GM23338 (cell line): ENCODE measurements at regions not wholly inside any gene's neighbourhood (a gene's known extent, or its start where the extent isn't known, plus 50 kb on each side); places are given as distances from the start of the nearest gene placed in this dataset.

ENCODE experiments used
- ATAC-seq: fragments of 200-7000 bp; cut with Tn5 transposase; 3 replicates; pipeline ENCODE4 v1.9.1; 2020
- DNase-seq: peaks from one replicate; pipeline ENCODE4 v3.0.0-alpha.2; 2015; ENCODE audit warnings: low spot score
- H2AFZ ChIP-seq: fragments of 200-600 bp; sonication (generic); 2 replicates; pipeline ENCODE4 v1.8.0; 2016; ENCODE audit warnings: antibody characterized with exemption, mild to moderate bottlenecking, moderate library complexity
- H3F3A ChIP-seq: fragments of 200-600 bp; sonication (generic); replicated peaks from 2 replicates; pipeline ENCODE4 v1.8.0; 2017; ENCODE audit warnings: antibody characterized with exemption, mixed run types, low read depth
- H3K27ac ChIP-seq: fragments of 200-600 bp; sonication (generic); 2 replicates; pipeline ENCODE4 v1.6.1; 2016; ENCODE audit warnings: low read depth
- H3K27me3 ChIP-seq: fragments of 200-600 bp; sonication (generic); 2 replicates; pipeline ENCODE4 v1.8.0; 2016; ENCODE audit warnings: mild to moderate bottlenecking, mixed run types, moderate library complexity; ENCODE audit not compliant: insufficient read depth
- H3K36me3 ChIP-seq: fragments of 200-600 bp; sonication (generic); 2 replicates; pipeline ENCODE4 v1.8.0; 2016; ENCODE audit warnings: mild to moderate bottlenecking; ENCODE audit not compliant: insufficient read depth
- H3K4me1 ChIP-seq: fragments of 200-600 bp; sonication (generic); 2 replicates; pipeline ENCODE4 v1.8.0; 2016; ENCODE audit warnings: mild to moderate bottlenecking, moderate library complexity; ENCODE audit not compliant: insufficient read depth
- H3K4me2 ChIP-seq: fragments of 200-600 bp; sonication (generic); 2 replicates; pipeline ENCODE4 v1.7.1; 2017; ENCODE audit warnings: mixed run types
- H3K4me3 ChIP-seq: fragments of 200-600 bp; sonication (generic); 2 replicates; pipeline ENCODE4 v1.6.1; 2016; ENCODE audit warnings: mixed run types
- H3K79me2 ChIP-seq: fragments of 200-600 bp; sonication (generic); replicated peaks from 2 replicates; pipeline ENCODE4 v1.8.0; 2017; ENCODE audit warnings: mild to moderate bottlenecking; ENCODE audit not compliant: insufficient read depth
- H3K9me2 ChIP-seq: fragments of 200-600 bp; sonication (generic); 2 replicates; pipeline ENCODE4 v1.8.0; 2017; ENCODE audit not compliant: insufficient read depth
- H4K20me1 ChIP-seq: fragments of 200-600 bp; sonication (generic); replicated peaks from 2 replicates; pipeline ENCODE4 v1.8.0; 2017; ENCODE audit warnings: mild to moderate bottlenecking; ENCODE audit not compliant: insufficient read depth
- H3K27ac Mint-ChIP-seq: 2 replicates; pipeline ENCODE4 v1.8.0; 2020; ENCODE audit warnings: inconsistent platforms, mild to moderate bottlenecking, moderate library complexity, mixed read lengths
- H3K27me3 Mint-ChIP-seq: 3 replicates; pipeline ENCODE4 v1.8.0; 2022; ENCODE audit warnings: low read depth, mild to moderate bottlenecking, moderate library complexity, mixed read lengths, inconsistent platforms; ENCODE audit not compliant: insufficient read depth, poor library complexity
- H3K36me3 Mint-ChIP-seq: 3 replicates; pipeline ENCODE4 v1.8.0; 2021; ENCODE audit warnings: low read depth, mild to moderate bottlenecking, inconsistent platforms, moderate library complexity, mixed read lengths
- H3K4me1 Mint-ChIP-seq: 3 replicates; pipeline ENCODE4 v1.8.0; 2020; ENCODE audit warnings: mild to moderate bottlenecking, inconsistent platforms, mixed read lengths
- H3K4me3 Mint-ChIP-seq: 3 replicates; pipeline ENCODE4 v1.8.0; 2021; ENCODE audit warnings: moderate library complexity, mild to moderate bottlenecking, inconsistent platforms, mixed read lengths
- H3K9me3 Mint-ChIP-seq: 3 replicates; pipeline ENCODE4 v1.8.0; 2020; ENCODE audit warnings: moderate library complexity, mild to moderate bottlenecking, inconsistent platforms, mixed read lengths
- CREB1 ChIP-seq: fragments of 250-450 bp; sonication (Bioruptor Pico); IDR thresholded peaks from 2 replicates; pipeline ENCODE4 v1.5.0; 2020; ENCODE audit warnings: low read depth, mild to moderate bottlenecking, moderate library complexity
- EZH2 ChIP-seq: fragments of 200-600 bp; sonication (generic); IDR thresholded peaks from one replicate; pipeline ENCODE4 v1.8.0; 2017; ENCODE audit warnings: antibody characterized with exemption, mild to moderate bottlenecking, low read depth; ENCODE audit not compliant: unreplicated experiment
- EZH2phosphoT487 ChIP-seq: fragments of 200-600 bp; sonication (generic); IDR thresholded peaks from one replicate; pipeline ENCODE4 v1.8.1; 2018; ENCODE audit warnings: antibody characterized with exemption; ENCODE audit not compliant: unreplicated experiment
- JUNB ChIP-seq: IDR thresholded peaks from one replicate; pipeline ENCODE4 v1.6.1; 2016; ENCODE audit warnings: antibody characterized with exemption; ENCODE audit not compliant: unreplicated experiment
- NANOG ChIP-seq: IDR thresholded peaks from 2 replicates; pipeline ENCODE4 v1.6.1; 2016; ENCODE audit warnings: antibody characterized with exemption, borderline replicate concordance
- POLR2AphosphoS5 ChIP-seq: IDR thresholded peaks from 2 replicates; pipeline ENCODE4 v1.6.1; 2016; ENCODE audit warnings: antibody characterized with exemption, low read depth
- STAT1 ChIP-seq: IDR thresholded peaks from one replicate; pipeline ENCODE4 v1.6.1; 2016; ENCODE audit warnings: antibody characterized with exemption; ENCODE audit not compliant: unreplicated experiment
- ZNF114 ChIP-seq: fragments of 250-450 bp; sonication (Bioruptor Pico); IDR thresholded peaks from 2 replicates; pipeline ENCODE4 v1.5.0; 2020; ENCODE audit warnings: mild to moderate bottlenecking, moderate library complexity
- ZNF331 ChIP-seq: fragments of 250-450 bp; sonication (Bioruptor Pico); IDR thresholded peaks from 2 replicates; pipeline ENCODE4 v1.5.0; 2020; ENCODE audit warnings: low read depth, mild to moderate bottlenecking, moderate library complexity
- ZNF462 ChIP-seq: fragments of 250-450 bp; sonication (Bioruptor Pico); IDR thresholded peaks from 2 replicates; pipeline ENCODE4 v1.5.0; 2020; ENCODE audit warnings: mild to moderate bottlenecking, moderate library complexity
- TF ChIP-seq, protein P1 (sequence below): IDR thresholded peaks from one replicate; pipeline ENCODE4 v1.6.1; 2018; ENCODE audit warnings: antibody characterized with exemption; ENCODE audit not compliant: unreplicated experiment
- TF ChIP-seq, protein P2 (sequence below): IDR thresholded peaks from 2 replicates; pipeline ENCODE4 v1.6.1; 2016; ENCODE audit warnings: antibody characterized with exemption
- TF ChIP-seq, protein P3 (sequence below), 2 experiments: fragments of 200-600 bp in 1 of 2; sonication (generic) in 1 of 2; conservative IDR thresholded peaks; 2 replicates each; pipeline versions ENCODE4 v1.5.1 to v1.6.1; 2016 to 2017; ENCODE audit warnings: antibody characterized with exemption in 2 of 2, low read depth in 2 of 2, mild to moderate bottlenecking in 2 of 2, moderate library complexity in 1 of 2

- H3K9me2 ChIP-seq, result 0 out of 2 replicates have a peak, but pooled peaks cover 11% of the 10 kb centered on the region
- no peak overlapping the region for H3K27ac ChIP-seq
- Mint-ChIP-seq H3K4me1 (peaks cover 7% of the 10 kb centered on the region; the same call in 1 of the 3 replicates), H3K4me3 (no peak overlapping the region), H3K36me3 (no peaks in the 10 kb centered on the region), H3K9me3 (no peaks in the 10 kb centered on the region), H3K27ac (no peak overlapping the region), H3K27me3 (no peaks in the 10 kb centered on the region)
- no peaks in the 10 kb centered on the region for H3K36me3 ChIP-seq
- TF ChIP-seq, protein P1, sequence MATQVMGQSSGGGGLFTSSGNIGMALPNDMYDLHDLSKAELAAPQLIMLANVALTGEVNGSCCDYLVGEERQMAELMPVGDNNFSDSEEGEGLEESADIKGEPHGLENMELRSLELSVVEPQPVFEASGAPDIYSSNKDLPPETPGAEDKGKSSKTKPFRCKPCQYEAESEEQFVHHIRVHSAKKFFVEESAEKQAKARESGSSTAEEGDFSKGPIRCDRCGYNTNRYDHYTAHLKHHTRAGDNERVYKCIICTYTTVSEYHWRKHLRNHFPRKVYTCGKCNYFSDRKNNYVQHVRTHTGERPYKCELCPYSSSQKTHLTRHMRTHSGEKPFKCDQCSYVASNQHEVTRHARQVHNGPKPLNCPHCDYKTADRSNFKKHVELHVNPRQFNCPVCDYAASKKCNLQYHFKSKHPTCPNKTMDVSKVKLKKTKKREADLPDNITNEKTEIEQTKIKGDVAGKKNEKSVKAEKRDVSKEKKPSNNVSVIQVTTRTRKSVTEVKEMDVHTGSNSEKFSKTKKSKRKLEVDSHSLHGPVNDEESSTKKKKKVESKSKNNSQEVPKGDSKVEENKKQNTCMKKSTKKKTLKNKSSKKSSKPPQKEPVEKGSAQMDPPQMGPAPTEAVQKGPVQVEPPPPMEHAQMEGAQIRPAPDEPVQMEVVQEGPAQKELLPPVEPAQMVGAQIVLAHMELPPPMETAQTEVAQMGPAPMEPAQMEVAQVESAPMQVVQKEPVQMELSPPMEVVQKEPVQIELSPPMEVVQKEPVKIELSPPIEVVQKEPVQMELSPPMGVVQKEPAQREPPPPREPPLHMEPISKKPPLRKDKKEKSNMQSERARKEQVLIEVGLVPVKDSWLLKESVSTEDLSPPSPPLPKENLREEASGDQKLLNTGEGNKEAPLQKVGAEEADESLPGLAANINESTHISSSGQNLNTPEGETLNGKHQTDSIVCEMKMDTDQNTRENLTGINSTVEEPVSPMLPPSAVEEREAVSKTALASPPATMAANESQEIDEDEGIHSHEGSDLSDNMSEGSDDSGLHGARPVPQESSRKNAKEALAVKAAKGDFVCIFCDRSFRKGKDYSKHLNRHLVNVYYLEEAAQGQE, result no peak
- no peak for TF ChIP-seq ZNF331 (CRISPR knock-in tag)
- TF ChIP-seq ZNF114 (CRISPR knock-in tag), result no peak
- TF ChIP-seq NANOG, result no peak
- TF ChIP-seq ZNF462, result no peak
- no peak for TF ChIP-seq CREB1 (CRISPR knock-in tag)
- TF ChIP-seq EZH2, result no peak
- TF ChIP-seq EZH2phosphoT487, result no peak
- TF ChIP-seq JUNB, result no peak
- TF ChIP-seq, protein P2, sequence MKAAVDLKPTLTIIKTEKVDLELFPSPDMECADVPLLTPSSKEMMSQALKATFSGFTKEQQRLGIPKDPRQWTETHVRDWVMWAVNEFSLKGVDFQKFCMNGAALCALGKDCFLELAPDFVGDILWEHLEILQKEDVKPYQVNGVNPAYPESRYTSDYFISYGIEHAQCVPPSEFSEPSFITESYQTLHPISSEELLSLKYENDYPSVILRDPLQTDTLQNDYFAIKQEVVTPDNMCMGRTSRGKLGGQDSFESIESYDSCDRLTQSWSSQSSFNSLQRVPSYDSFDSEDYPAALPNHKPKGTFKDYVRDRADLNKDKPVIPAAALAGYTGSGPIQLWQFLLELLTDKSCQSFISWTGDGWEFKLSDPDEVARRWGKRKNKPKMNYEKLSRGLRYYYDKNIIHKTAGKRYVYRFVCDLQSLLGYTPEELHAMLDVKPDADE, result no peak
- no peak for TF ChIP-seq STAT1
- TF ChIP-seq, protein P3, sequence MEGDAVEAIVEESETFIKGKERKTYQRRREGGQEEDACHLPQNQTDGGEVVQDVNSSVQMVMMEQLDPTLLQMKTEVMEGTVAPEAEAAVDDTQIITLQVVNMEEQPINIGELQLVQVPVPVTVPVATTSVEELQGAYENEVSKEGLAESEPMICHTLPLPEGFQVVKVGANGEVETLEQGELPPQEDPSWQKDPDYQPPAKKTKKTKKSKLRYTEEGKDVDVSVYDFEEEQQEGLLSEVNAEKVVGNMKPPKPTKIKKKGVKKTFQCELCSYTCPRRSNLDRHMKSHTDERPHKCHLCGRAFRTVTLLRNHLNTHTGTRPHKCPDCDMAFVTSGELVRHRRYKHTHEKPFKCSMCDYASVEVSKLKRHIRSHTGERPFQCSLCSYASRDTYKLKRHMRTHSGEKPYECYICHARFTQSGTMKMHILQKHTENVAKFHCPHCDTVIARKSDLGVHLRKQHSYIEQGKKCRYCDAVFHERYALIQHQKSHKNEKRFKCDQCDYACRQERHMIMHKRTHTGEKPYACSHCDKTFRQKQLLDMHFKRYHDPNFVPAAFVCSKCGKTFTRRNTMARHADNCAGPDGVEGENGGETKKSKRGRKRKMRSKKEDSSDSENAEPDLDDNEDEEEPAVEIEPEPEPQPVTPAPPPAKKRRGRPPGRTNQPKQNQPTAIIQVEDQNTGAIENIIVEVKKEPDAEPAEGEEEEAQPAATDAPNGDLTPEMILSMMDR (conservative IDR thresholded peaks at IDR 0.05; ENCODE audit: low read depth in 2 of 2), result no peak
- no peak for TF ChIP-seq POLR2AphosphoS5
- no peak for ATAC-seq
- H4K20me1 ChIP-seq, result no peaks in the 10 kb centered on the region
- no peaks in the 10 kb centered on the region for H3K4me1 ChIP-seq
- H3K4me3 ChIP-seq, result no peak overlapping the region
- DNase-seq, result no peak
- no peak overlapping the region for H3K4me2 ChIP-seq
- H2AFZ ChIP-seq, result no peak overlapping the region
- H3F3A ChIP-seq, result no peaks in the 10 kb centered on the region
- H3K27me3 ChIP-seq, result no peaks in the 10 kb centered on the region
- no peaks in the 10 kb centered on the region for H3K79me2 ChIP-seq
Observed at GRCh38 chr2:122639176-122639575, 883.7 kb downstream of the TSN start.
